ENCODE measurements at regions not wholly inside any gene's neighbourhood (a gene's known extent, or its start where the extent isn't known, plus 50 kb on each side); places are given as distances from the start of the nearest gene placed in this dataset.
"Not testable (repeated sequence)": the region's sequence is repeated elsewhere in the genome, so short reads cannot be mapped to it uniquely, and the experiment has no call there.

- DNase-seq (ENCODE audit: low read depth in 2 of 2), result no peak
These were observed 1638.7 kb upstream of the SEL1L start for GRCh38 chr14:83172363-83172762.

- no peak for DNase-seq (ENCODE audit: low read depth in 2 of 2)
These were observed 1640.0 kb upstream of the SEL1L start for GRCh38 chr14:83173687-83174086.

DNA sequence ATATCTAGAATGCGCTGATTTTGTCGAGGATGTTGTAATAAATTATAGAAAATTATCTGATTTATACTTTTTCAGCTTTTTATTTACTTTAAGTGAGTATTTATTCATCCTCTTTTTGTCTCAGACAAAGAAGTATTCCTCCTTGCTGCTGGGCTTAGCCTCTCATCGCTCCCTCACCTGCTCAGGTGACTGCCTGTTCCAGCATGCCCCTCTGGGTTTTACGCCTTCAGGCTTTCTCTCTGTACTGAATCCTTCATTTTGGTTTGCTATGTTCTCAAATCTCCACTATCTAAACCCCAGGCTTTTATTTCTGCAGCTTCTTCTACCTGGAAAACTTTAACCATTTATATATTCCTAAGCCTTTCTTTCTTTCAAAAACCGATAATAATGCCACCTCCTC, 1650.9 kb upstream of the SEL1L start:
- DNase-seq (ENCODE audit: low read depth in 2 of 2), result no peak

DNA sequence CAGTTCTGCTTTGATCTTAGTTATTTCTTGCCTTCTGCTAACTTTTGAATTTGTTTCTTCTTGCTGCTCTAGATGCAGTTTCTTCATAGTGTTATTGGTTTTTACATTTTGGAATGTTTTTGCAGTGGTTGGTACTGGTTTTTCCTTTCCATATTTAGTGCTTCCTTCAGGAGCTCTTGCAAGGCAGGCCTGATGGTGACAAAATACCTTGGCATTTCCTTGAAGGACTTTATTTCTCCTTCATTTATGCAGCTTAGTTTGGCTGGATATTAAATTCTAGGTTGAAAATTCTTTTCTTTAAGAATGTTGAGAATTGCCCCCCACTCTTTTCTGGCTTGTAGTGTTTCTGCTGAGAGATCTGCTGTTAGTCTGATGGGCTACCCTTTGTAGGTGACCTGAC, 1654.7 kb upstream of the SEL1L start:
- DNase-seq (ENCODE audit: low read depth in 2 of 2), result not testable (repeated sequence)

DNA sequence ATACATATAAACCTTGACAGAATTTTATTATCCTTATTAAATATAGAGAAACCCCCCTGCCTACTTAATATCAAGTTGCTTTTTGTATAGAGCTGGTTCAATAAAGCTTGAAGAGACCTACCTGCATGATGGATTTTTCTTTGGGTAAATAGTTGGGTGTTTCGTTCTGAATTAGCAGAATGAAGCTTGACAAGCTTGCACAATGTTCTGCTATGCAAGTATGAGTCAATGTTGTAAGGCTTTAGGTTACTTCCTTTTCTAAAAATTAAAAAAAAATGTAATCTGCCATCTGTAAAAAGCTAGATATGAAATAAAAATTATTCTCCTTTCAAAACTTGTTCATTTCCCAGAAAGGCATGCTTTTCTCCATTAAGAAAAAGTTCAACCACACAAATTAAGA, 1662.6 kb upstream of the SEL1L start:
- DNase-seq (ENCODE audit: low read depth in 2 of 2), result no peak

- no peak for DNase-seq (ENCODE audit: low read depth in 2 of 2)
These were observed 1663.6 kb upstream of the SEL1L start for GRCh38 chr14:83197271-83197670.

DNA sequence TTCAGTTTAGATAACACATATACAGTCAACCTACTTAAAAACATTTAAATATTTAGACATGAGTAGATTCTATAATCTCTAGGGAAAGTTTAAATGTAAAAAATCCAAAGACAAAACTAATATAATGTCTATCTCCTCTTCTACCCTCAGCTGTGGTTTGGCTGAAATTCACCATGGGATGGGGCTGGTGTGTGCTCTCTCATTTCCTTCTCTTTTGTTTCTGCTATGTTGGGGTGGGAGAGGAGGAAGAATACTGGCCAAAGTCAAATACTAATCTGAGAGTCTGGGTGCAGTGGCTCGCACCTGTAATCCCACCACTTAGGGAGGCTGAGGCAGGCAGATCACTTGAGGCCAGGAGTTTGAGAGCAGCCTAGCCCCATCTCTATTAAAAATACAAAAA, 1673.9 kb upstream of the SEL1L start:
- no peak for DNase-seq (ENCODE audit: low read depth in 2 of 2)

GRCh38 chr14:83208341-83208740, 1674.7 kb upstream of the SEL1L start:
- DNase-seq (ENCODE audit: low read depth in 2 of 2), result no peak

DNA sequence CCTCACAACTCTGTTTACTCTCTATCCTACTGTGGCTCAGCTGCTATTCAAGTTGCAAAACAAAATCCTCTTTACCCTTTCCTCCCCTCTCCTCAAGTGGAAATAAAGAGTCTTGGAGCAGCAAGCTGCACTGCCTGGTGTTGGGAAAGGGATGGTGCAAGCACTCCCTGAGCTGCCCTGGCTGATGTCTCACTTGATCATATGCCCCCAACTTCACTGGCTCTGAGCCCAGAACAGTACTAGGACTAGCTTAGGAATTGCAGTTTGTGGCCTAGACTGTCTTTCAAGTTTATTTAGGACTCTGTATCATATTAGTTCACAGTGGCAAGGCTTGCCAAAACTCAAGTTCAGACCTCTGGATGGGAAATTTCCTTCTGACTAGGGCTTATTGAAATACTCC, 1683.8 kb upstream of the SEL1L start:
- no peak for DNase-seq (ENCODE audit: low read depth in 2 of 2)

GRCh38 chr14:83247924-83248639, 1714.4 kb upstream of the SEL1L start:
- no peak for DNase-seq (ENCODE audit: low read depth in 2 of 2)

GRCh38 chr14:83251402-83251801, 1717.7 kb upstream of the SEL1L start:
- no peak for DNase-seq (ENCODE audit: low read depth in 2 of 2)

- DNase-seq (ENCODE audit: low read depth in 2 of 2), result no peak
These were observed 1720.2 kb upstream of the SEL1L start for GRCh38 chr14:83253870-83254269.

- no peak for DNase-seq (ENCODE audit: low read depth in 2 of 2)
These were observed 1721.5 kb upstream of the SEL1L start for GRCh38 chr14:83255015-83255726.

- DNase-seq (ENCODE audit: low read depth in 2 of 2), result no peak
These were observed 1722.1 kb upstream of the SEL1L start for GRCh38 chr14:83255727-83256090.

DNA sequence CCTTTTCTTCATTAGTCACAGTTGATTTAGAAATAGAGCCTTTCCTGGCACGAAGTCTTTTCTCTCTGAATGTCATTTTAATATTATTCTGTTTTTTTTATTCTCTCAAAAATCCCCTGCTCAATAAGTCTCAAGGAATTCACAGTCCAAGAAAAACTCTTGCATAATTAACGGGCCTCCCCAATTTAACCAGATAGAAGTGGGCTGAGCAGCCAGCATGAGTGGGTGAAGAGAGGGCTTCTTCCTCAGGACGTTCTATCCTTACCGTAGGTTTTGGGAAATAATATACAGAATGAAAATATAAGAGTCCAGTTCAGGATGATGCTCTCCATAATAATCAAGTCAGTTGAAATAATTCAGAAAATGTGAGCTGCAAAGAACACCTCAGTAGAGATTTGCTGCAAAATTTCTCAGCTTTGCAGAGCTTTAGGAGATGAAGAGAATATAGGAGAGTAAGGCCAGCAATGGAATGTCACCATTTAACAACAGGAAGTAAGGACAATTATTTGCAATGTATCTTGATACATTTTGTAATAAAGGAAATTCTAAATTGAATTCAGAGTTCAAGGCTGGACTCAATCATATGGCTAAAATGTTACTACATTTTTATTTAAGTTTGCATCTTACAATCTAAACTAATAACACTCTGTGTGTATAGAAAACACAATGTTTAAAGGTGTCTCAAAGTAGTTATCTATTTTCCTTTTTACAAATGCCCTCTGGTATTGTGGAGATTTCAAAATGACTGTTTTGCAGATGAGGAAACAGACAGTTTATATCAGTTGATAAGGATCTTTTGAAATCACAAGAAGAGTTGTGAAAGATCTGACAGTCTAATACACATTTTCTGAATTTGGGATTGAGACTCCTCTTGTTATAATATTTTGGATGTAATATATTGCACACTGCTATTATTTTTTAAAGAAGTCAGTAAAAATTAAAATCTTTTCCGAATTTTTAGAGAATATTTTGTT, 1724.1 kb upstream of the SEL1L start:
- no peak for DNase-seq (ENCODE audit: low read depth in 2 of 2)

GRCh38 chr14:83260751-83261150, 1727.1 kb upstream of the SEL1L start:
- no peak for DNase-seq (ENCODE audit: low read depth in 2 of 2)

DNA sequence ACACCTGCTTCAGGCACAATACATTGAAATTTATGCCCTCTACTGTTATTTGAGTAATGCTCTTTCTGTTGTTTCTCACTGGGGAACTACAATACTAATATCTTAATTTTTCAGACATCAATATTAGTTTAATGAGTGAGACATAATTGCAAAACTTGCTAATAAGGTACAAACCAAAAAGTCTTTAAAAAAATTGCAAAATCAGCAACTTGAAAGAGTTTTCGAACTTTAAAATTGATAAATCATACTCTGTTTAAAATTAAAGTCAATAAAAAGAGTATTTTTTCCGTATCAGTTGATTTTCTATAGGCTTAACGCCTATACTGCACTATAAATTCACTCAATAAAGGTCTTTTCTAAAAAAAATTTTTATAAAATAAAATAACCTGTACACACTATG, 1735.9 kb upstream of the SEL1L start:
- DNase-seq (ENCODE audit: low read depth in 2 of 2), result no peak

- DNase-seq (ENCODE audit: low read depth in 2 of 2), result no peak
These were observed 1738.0 kb upstream of the SEL1L start for GRCh38 chr14:83271663-83272062.

- DNase-seq (ENCODE audit: low read depth in 2 of 2), result no peak
These were observed 1747.1 kb upstream of the SEL1L start for GRCh38 chr14:83280719-83281118.

DNA sequence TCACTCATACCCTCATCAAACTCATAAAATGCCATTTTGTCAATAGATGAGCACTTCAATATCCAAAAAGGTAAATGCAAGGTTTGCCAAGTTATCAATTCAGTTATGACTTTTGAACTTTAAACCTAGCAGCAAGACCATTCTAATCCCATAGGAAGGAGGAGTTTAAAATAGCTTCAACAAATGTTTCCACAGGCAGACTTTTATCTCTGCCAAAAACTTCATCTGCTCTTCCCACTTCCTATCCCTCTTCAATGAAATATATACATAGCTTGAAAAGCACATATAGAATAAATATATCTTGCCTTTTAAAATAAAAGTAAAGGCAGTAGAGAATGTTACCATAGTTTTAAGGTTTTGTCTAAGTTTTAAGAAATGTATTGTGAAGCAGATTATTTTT, 1749.1 kb upstream of the SEL1L start:
- no peak for DNase-seq (ENCODE audit: low read depth in 2 of 2)

DNA sequence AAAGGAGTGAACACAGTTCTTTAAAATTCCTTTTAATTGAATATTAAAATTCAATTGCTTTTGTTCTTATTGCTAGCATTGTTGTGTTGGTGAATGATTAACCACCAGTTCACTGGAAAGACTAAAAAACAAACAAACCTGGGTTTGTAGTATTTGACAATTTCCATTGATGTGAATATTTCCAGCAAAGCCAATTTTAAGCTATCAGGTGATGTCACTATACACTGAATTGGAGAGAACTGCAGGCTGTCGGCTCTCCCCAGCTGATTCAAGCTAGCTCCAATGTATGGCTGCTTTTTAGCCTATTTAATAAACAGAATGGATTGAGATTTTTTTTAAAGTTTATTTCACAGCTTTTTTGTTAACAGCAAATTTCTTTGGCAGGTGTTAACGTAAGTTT, 1753.6 kb upstream of the SEL1L start:
- DNase-seq (ENCODE audit: low read depth in 2 of 2), result no peak

DNA sequence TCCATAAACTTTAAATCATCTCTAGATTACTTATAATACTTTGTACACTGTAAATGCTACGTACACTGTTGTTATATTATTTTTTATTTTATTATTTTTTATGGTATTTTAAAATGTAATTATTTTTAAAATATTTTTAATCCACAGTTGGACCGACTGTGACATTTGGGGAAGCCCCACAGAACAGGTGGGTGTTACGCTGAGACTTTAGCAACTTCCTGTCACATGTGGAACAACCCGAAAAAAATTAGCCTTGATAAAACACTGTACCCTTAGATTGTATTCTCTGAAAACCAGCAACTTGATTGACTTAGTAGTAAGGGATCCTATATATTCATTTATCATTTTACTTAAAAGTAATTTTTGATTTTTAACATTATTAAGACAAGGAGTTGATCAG, 1755.7 kb upstream of the SEL1L start:
- no peak for DNase-seq (ENCODE audit: low read depth in 2 of 2)

GRCh38 chr14:83289896-83290295, 1756.2 kb upstream of the SEL1L start:
- DNase-seq (ENCODE audit: low read depth in 2 of 2), result no peak

All from stimulated activated CD8-positive, alpha-beta memory T cell treated with anti-CD3 and anti-CD28 coated beads, Interleukin-2, amount 100 ng/mL, for 48 hours (primary cell).